ENCODE measurements at regions not wholly inside any gene's neighbourhood (a gene's known extent, or its start where the extent isn't known, plus 50 kb on each side); places are given as distances from the start of the nearest gene placed in this dataset.

DNA sequence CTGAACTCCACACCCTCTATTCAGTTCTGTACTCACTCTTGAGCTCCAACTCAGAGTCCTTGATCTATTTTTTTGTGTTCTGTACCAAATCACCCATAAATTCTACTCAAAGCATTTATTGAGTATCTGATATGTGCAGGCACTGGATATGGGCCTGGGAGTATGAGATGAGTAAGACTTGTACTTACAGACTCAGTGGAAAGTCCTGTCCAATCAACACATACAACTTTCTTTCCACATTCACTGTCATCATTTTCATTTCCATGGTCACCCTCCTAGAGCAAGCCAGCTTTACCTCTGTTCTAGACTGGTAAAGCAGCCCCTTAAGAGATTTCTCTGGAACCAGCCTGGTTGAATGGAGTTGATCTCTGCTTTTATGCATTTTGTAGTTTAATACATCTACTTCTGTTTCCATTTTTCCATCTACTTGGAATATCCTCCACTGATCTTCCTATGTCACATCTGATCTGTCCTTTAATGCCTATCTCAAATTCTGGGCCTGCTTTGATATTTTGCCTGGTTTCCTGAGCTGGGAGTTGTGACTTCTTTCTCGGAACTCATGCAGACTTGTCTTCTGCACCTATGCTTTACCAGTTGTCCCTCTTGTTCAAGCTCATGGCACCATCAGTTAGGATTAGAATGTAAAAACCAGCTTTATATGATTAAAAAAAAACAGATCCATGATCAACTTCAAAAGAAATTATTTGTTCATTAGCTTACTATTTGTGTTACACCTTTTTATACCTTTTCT is 96.9 kb upstream of the GLS start:
- no peak for TF ChIP-seq POLR2A (IDR thresholded peaks at IDR 0.05)
- TF ChIP-seq, protein P1, sequence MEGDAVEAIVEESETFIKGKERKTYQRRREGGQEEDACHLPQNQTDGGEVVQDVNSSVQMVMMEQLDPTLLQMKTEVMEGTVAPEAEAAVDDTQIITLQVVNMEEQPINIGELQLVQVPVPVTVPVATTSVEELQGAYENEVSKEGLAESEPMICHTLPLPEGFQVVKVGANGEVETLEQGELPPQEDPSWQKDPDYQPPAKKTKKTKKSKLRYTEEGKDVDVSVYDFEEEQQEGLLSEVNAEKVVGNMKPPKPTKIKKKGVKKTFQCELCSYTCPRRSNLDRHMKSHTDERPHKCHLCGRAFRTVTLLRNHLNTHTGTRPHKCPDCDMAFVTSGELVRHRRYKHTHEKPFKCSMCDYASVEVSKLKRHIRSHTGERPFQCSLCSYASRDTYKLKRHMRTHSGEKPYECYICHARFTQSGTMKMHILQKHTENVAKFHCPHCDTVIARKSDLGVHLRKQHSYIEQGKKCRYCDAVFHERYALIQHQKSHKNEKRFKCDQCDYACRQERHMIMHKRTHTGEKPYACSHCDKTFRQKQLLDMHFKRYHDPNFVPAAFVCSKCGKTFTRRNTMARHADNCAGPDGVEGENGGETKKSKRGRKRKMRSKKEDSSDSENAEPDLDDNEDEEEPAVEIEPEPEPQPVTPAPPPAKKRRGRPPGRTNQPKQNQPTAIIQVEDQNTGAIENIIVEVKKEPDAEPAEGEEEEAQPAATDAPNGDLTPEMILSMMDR (IDR thresholded peaks at IDR 0.05) = no peak
